ENCODE measurements at regions not wholly inside any gene's neighbourhood (a gene's known extent, or its start where the extent isn't known, plus 50 kb on each side); places are given as distances from the start of the nearest gene placed in this dataset.
A peak's percentile ranks its signal among the peaks of the same experiment; 100 is the strongest.

- no peak overlapping the region for H3K4me3 ChIP-seq (ENCODE audit: low read depth, low read length)
- TF ChIP-seq CTCF (IDR thresholded peaks at IDR 0.05; ENCODE audit: insufficient read depth, low read depth, low read length), result no peak
- no peaks in the 10 kb centered on the region for H3K27me3 ChIP-seq (ENCODE audit: control insufficient read depth, insufficient read depth, low read length)
- ChIA-PET POLR2A (no interaction called here), CTCF (no interaction called here)
- DNase-seq (ENCODE audit: low read depth), result no peak
- H3K36me3 ChIP-seq (ENCODE audit: control insufficient read depth, insufficient read depth, low read length), result no peaks in the 10 kb centered on the region
These were observed 192.3 kb downstream of the PMAIP1 start for GRCh38 chr18:60092073-60092472.

GRCh38 chr18:60090170-60090569 is 190.4 kb downstream of the PMAIP1 start:
- Histone ChIP-seq H3K36me3 (ENCODE audit: control insufficient read depth, insufficient read depth, low read length) (no peaks in the 10 kb centered on the region), H3K27me3 (ENCODE audit: control insufficient read depth, insufficient read depth, low read length) (no peaks in the 10 kb centered on the region), H3K4me3 (ENCODE audit: low read depth, low read length) (no peak overlapping the region)
- DNase-seq (ENCODE audit: low read depth), result no peak
- ChIA-PET CTCF (no interaction called here), POLR2A (no interaction called here)
- TF ChIP-seq CTCF (IDR thresholded peaks at IDR 0.05; ENCODE audit: insufficient read depth, low read depth, low read length), result no peak

GRCh38 chr18:60082790-60083189 is 183.0 kb downstream of the PMAIP1 start:
- CTCF ChIA-PET, result no interaction called here
- Histone ChIP-seq H3K27me3 (ENCODE audit: control insufficient read depth, insufficient read depth, low read length) (no peaks in the 10 kb centered on the region), H3K4me3 (ENCODE audit: low read depth, low read length) (no peak overlapping the region), H3K36me3 (ENCODE audit: control insufficient read depth, insufficient read depth, low read length) (no peaks in the 10 kb centered on the region)
- TF ChIP-seq CTCF (IDR thresholded peaks at IDR 0.05; ENCODE audit: insufficient read depth, low read depth, low read length), result no peak
- DNase-seq (ENCODE audit: low read depth), result no peak
- POLR2A ChIA-PET, result no interaction called here

GRCh38 chr18:60082282-60082681 is 182.5 kb downstream of the PMAIP1 start:
- Histone ChIP-seq H3K4me3 (ENCODE audit: low read depth, low read length) (no peak overlapping the region), H3K36me3 (ENCODE audit: control insufficient read depth, insufficient read depth, low read length) (no peaks in the 10 kb centered on the region), H3K27me3 (ENCODE audit: control insufficient read depth, insufficient read depth, low read length) (no peaks in the 10 kb centered on the region)
- CTCF ChIA-PET, result no interaction called here
- POLR2A ChIA-PET, result no interaction called here
- no peak for DNase-seq (ENCODE audit: low read depth)
- TF ChIP-seq CTCF (IDR thresholded peaks at IDR 0.05; ENCODE audit: insufficient read depth, low read depth, low read length), result no peak

- DNase-seq (ENCODE audit: low read depth), result no peak
- no peaks in the 10 kb centered on the region for H3K27me3 ChIP-seq (ENCODE audit: control insufficient read depth, insufficient read depth, low read length)
- H3K4me3 ChIP-seq (ENCODE audit: low read depth, low read length), result no peak overlapping the region
- TF ChIP-seq CTCF (IDR thresholded peaks at IDR 0.05; ENCODE audit: insufficient read depth, low read depth, low read length), result 0 out of 2 replicates have a peak, but pooled peaks have one; percentile 3
- no peaks in the 10 kb centered on the region for H3K36me3 ChIP-seq (ENCODE audit: control insufficient read depth, insufficient read depth, low read length)
- CTCF ChIA-PET, result no interaction called here
- POLR2A ChIA-PET, result no interaction called here
These were observed 175.7 kb downstream of the PMAIP1 start for GRCh38 chr18:60075477-60075876.

Measured in BJ (cell line).